IMR-90 (cell line): ENCODE measurements at regions not wholly inside any gene's neighbourhood (a gene's known extent, or its start where the extent isn't known, plus 50 kb on each side); places are given as distances from the start of the nearest gene placed in this dataset.

Source experiments
- ATAC-seq: fragments of 200-7000 bp; cut with Tn5 transposase; 2 replicates; pipeline ENCODE4 v1.9.1; 2020; ENCODE audit warnings: low read depth, mild to moderate bottlenecking, moderate library complexity
- BruUV-seq: library from RNA; stranded (reverse); fragments of 400-500 nt; replicated peaks from 2 replicates; lab custom pipeline; 2021; lab: Mats Ljungman, UMichigan
- CTCF ChIA-PET: fragments of 300-600 bp; formaldehyde crosslinking; extraction: SDS; loops from one replicate; lab custom pipeline; 2021; ENCODE audit warnings: antibody characterized with exemption; lab: Yijun Ruan, JAX
- POLR2A ChIA-PET: fragments of 300-600 bp; sonication (Branson Sonifier 250); formaldehyde crosslinking; loops from one replicate; lab custom pipeline; 2022; ENCODE audit warnings: antibody characterized with exemption; ENCODE audit not compliant: unreplicated experiment; lab: Charles Lee
- DNase-seq: peaks from one replicate; pipeline ENCODE4 v3.0.0; 2013
- H2AFZ ChIP-seq: replicated peaks from 2 replicates; pipeline ENCODE3; 2013; ENCODE audit warnings: low read length, mild to moderate bottlenecking; ENCODE audit not compliant: poor library complexity
- H2AK5ac ChIP-seq: 2 replicates; pipeline ENCODE4 v1.6.1; 2013; ENCODE audit warnings: low read depth, low read length, inconsistent platforms
- H2AK9ac ChIP-seq: replicated peaks from 2 replicates; pipeline ENCODE3; 2013; ENCODE audit warnings: mild to moderate bottlenecking, low read depth, low read length, moderate library complexity; ENCODE audit not compliant: poor library complexity
- H2BK120ac ChIP-seq: 2 replicates; pipeline ENCODE4 v1.6.1; 2013; ENCODE audit warnings: low read depth, low read length, inconsistent platforms
- H2BK15ac ChIP-seq: 3 replicates; pipeline ENCODE4 v1.6.1; 2013; ENCODE audit warnings: low read depth, low read length, inconsistent platforms
- H2BK20ac ChIP-seq: 2 replicates; pipeline ENCODE4 v1.6.1; 2013; ENCODE audit warnings: low read depth, mild to moderate bottlenecking, inconsistent platforms, low read length, moderate library complexity
- H2BK5ac ChIP-seq: 2 replicates; pipeline ENCODE4 v1.6.1; 2013; ENCODE audit warnings: mild to moderate bottlenecking, low read depth, low read length, inconsistent platforms; ENCODE audit not compliant: poor library complexity, severe bottlenecking
- H3K14ac ChIP-seq: replicated peaks from 2 replicates; pipeline ENCODE4 v1.6.1; 2013; ENCODE audit warnings: low read depth, low read length, inconsistent platforms
- H3K18ac ChIP-seq: 2 replicates; pipeline ENCODE4 v1.6.1; 2013; ENCODE audit warnings: low read depth, low read length, control low read depth
- H3K23ac ChIP-seq: 2 replicates; pipeline ENCODE4 v1.6.1; 2013; ENCODE audit warnings: low read depth, low read length, inconsistent platforms
- H3K27ac ChIP-seq: 2 replicates; pipeline ENCODE4 v1.5.1; 2013; ENCODE audit warnings: mild to moderate bottlenecking, control low read depth, low read length; ENCODE audit not compliant: insufficient read depth
- H3K27me3 ChIP-seq: 2 replicates; pipeline ENCODE4 v1.6.1; 2013; ENCODE audit warnings: low read length; ENCODE audit not compliant: control insufficient read depth, insufficient read depth
- H3K36me3 ChIP-seq: 2 replicates; pipeline ENCODE4 v1.6.1; 2013; ENCODE audit warnings: low read length, mixed read lengths; ENCODE audit not compliant: control insufficient read depth, insufficient read depth
- H3K4ac ChIP-seq: 2 replicates; pipeline ENCODE4 v1.6.1; 2013; ENCODE audit warnings: low read depth, low read length, inconsistent platforms
- H3K4me1 ChIP-seq: 2 replicates; pipeline ENCODE4 v1.6.1; 2013; ENCODE audit warnings: low read length, mixed read lengths; ENCODE audit not compliant: control insufficient read depth, insufficient read depth
- H3K4me2 ChIP-seq: 2 replicates; pipeline ENCODE4 v1.6.1; 2013; ENCODE audit warnings: low read depth, mild to moderate bottlenecking, control low read depth, low read length, moderate library complexity
- H3K4me3 ChIP-seq: 2 replicates; pipeline ENCODE4 v1.5.1; 2013; ENCODE audit warnings: low read depth, mild to moderate bottlenecking, control low read depth, low read length, moderate library complexity; ENCODE audit not compliant: insufficient read depth
- H3K56ac ChIP-seq: 2 replicates; pipeline ENCODE4 v1.6.1; 2013; ENCODE audit warnings: low read length, inconsistent platforms; ENCODE audit not compliant: insufficient read depth; ENCODE audit errors: extremely low read depth
- H3K79me1 ChIP-seq, 2 experiments: 2 replicates each; pipeline ENCODE4 v1.6.1; 2013; ENCODE audit warnings: low read length in 2 of 2, inconsistent platforms in 1 of 2, low read depth in 1 of 2
- H3K9ac ChIP-seq: 2 replicates; pipeline ENCODE4 v1.6.1; 2013; ENCODE audit warnings: low read depth, low read length, control low read depth
- H3K9me1 ChIP-seq: 2 replicates; pipeline ENCODE4 v1.6.1; 2013; ENCODE audit warnings: low read length, inconsistent platforms; ENCODE audit not compliant: insufficient read depth
- H3K9me3 ChIP-seq: 2 replicates; pipeline ENCODE4 v1.6.1; 2013; ENCODE audit warnings: low read length; ENCODE audit not compliant: control insufficient read depth, insufficient read depth
- H4K20me1 ChIP-seq: 2 replicates; pipeline ENCODE4 v1.6.1; 2013; ENCODE audit warnings: low read length, inconsistent platforms; ENCODE audit not compliant: insufficient read depth
- H4K5ac ChIP-seq: 2 replicates; pipeline ENCODE4 v1.6.1; 2013; ENCODE audit warnings: mild to moderate bottlenecking, low read depth, low read length, control low read depth
- H4K8ac ChIP-seq, 2 experiments: 2 replicates each; pipeline ENCODE4 v1.6.1; 2013; ENCODE audit warnings: low read depth in 2 of 2, low read length in 2 of 2, control low read depth in 1 of 2, inconsistent platforms in 1 of 2
- H4K91ac ChIP-seq: 2 replicates; pipeline ENCODE4 v1.6.1; 2013; ENCODE audit warnings: low read depth, low read length, inconsistent platforms; ENCODE audit not compliant: insufficient read depth
- FOS ChIP-seq: fragments of 150-350 bp; IDR thresholded peaks from 2 replicates; pipeline ENCODE4 v1.6.1; 2016; ENCODE audit warnings: low read depth, low read length
- WGBS, 2 experiments: methylation state at CpG; one replicate each; pipeline versions ENCODE4 v1.1.5 to v1.1.7; 2013; ENCODE audit warnings: missing lambda C conversion rate in 2 of 2; ENCODE audit not compliant: insufficient read length in 1 of 2; ENCODE audit errors: extremely low coverage in 2 of 2; 5-methylcytosine and 5-hydroxymethylcytosine counted together
- dilution Hi-C: fragments of 300-500 bp; cut with HindIII; formaldehyde crosslinking; loops from one replicate; pipeline ENCODE4 v1.14.3; 2018; ENCODE audit warnings: low sequenced_read_pairs; ENCODE audit not compliant: unreplicated experiment
- in situ Hi-C: fragments of 300-500 bp; cut with MboI; formaldehyde crosslinking; loops from 3 replicates; pipeline ENCODE4 v1.14.3; 2019; ENCODE audit warnings: low sequenced_read_pairs, inconsistent platforms, mixed read lengths
- intact Hi-C: fragments of 100-400 bp; cut with micrococcal nuclease; formaldehyde crosslinking; loops from 2 replicates; pipeline ENCODE4 v1.10.0; 2022
- TF ChIP-seq, protein P1 (sequence below): fragments of 150-350 bp; IDR thresholded peaks from 2 replicates; pipeline ENCODE4 v1.6.1; 2017; ENCODE audit warnings: mild to moderate bottlenecking, antibody characterized with exemption, low read length, low read depth
- TF ChIP-seq, protein P2 (sequence below): conservative IDR thresholded peaks from 2 replicates; pipeline ENCODE4 v1.5.1; 2012; ENCODE audit warnings: mild to moderate bottlenecking, low read depth, low read length, improper control_type of control experiment

DNA sequence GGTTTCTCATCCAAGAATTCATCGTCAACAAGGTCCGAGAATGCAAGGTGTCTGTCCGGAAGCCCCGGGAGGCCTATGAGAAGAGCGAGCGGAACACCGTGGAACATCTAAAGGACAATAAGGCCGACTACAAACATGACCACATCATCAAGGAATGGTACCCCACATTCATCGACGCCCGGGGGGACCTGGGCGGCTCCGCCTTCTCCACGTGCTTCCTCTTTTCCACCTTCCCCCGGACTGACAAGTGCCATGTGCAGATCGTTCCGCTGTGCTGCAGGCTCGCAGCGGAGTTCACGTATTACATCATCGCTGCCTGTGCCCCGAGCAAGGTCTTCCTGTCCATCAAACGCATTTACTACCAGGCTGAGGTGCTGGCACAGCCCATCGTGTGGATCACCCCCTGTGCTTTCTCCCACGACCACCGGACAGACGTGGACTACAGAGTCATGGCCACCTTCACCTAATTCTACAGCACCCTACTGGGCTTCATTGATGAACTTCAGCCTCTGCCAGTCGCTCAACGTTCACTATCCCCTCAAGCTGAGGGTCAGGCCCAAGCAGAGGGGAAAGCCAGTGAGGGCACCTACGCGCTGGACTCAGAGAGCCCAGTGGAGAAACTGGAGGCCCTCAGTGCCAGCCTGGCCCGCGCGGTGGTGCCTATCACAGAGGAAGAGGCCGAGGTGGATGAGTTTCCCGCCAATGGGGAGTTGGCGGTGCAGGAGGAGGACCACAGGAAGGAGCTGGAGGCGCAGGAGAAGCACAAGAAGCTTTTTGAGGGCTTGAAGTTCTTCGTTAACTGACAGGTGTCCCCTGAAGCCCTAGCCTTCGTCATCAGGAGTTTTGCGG, 125.9 kb upstream of the PABPC4L start:
- Histone ChIP-seq H3K27me3 (no peaks in the 10 kb centered on the region), H2BK15ac (no peak overlapping the region), H3K9me1 (no peaks in the 10 kb centered on the region), H4K8ac (no peak overlapping the region), H3K36me3 (no peaks in the 10 kb centered on the region), H2AK5ac (no peak overlapping the region), H3K9me3 (peaks cover 15% of the 10 kb centered on the region; the same call in 1 of the 2 replicates), H2AFZ (no peak overlapping the region), H3K4me1 (no peaks in the 10 kb centered on the region), H3K4ac (no peak overlapping the region), H3K27ac (no peak overlapping the region), H2BK120ac (no peak overlapping the region), H3K9ac (no peak overlapping the region), H3K79me1 (no peaks in the 10 kb centered on the region), H3K4me2 (no peak overlapping the region), H4K5ac (no peak overlapping the region), H3K23ac (no peak overlapping the region), H2AK9ac (no peak overlapping the region), H3K56ac (no peak overlapping the region), H3K14ac (no peak overlapping the region), H3K4me3 (no peak overlapping the region), H4K91ac (no peak overlapping the region), H2BK5ac (no peak overlapping the region), H3K18ac (no peak overlapping the region), H4K20me1 (no peaks in the 10 kb centered on the region), H2BK20ac (no peak overlapping the region)
- ATAC-seq: no peak
- intact Hi-C loops: no loop called here
- 90% methylated on average over 25 of the region's 41 CpGs; no CpG with 5 or more reads in 1 of the 2 experiments for WGBS, 2 experiments
- no TSS peak for BruUV-seq
- TF ChIP-seq, protein P1, sequence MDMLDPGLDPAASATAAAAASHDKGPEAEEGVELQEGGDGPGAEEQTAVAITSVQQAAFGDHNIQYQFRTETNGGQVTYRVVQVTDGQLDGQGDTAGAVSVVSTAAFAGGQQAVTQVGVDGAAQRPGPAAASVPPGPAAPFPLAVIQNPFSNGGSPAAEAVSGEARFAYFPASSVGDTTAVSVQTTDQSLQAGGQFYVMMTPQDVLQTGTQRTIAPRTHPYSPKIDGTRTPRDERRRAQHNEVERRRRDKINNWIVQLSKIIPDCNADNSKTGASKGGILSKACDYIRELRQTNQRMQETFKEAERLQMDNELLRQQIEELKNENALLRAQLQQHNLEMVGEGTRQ: no peak
- TF ChIP-seq, protein P2, sequence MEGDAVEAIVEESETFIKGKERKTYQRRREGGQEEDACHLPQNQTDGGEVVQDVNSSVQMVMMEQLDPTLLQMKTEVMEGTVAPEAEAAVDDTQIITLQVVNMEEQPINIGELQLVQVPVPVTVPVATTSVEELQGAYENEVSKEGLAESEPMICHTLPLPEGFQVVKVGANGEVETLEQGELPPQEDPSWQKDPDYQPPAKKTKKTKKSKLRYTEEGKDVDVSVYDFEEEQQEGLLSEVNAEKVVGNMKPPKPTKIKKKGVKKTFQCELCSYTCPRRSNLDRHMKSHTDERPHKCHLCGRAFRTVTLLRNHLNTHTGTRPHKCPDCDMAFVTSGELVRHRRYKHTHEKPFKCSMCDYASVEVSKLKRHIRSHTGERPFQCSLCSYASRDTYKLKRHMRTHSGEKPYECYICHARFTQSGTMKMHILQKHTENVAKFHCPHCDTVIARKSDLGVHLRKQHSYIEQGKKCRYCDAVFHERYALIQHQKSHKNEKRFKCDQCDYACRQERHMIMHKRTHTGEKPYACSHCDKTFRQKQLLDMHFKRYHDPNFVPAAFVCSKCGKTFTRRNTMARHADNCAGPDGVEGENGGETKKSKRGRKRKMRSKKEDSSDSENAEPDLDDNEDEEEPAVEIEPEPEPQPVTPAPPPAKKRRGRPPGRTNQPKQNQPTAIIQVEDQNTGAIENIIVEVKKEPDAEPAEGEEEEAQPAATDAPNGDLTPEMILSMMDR: no peak
- no peak for TF ChIP-seq FOS
- no peak for DNase-seq
- POLR2A ChIA-PET: no interaction called here
- dilution Hi-C loops: no loop called here
- in situ Hi-C loops: no loop called here
- CTCF ChIA-PET: no interaction called here
